ENCODE measurements at regions not wholly inside any gene's neighbourhood (a gene's known extent, or its start where the extent isn't known, plus 50 kb on each side); places are given as distances from the start of the nearest gene placed in this dataset.

GRCh38 chr17:413706-414380 lies 61.2 kb upstream of the RPH3AL start:
- H3K27ac ChIP-seq (ENCODE audit: low read depth in 2 of 2, low read length in 2 of 2) = no peak overlapping the region
- H3K9ac ChIP-seq (ENCODE audit: low read depth in 1 of 2, low read length in 2 of 2) = no peak overlapping the region
- peaks cover 14 to 24% of the 10 kb centered on the region in 2 donors for H3K4me1 ChIP-seq (ENCODE audit: control insufficient read depth in 2 of 2, insufficient read depth in 2 of 2, low read length in 2 of 2)
- peaks cover 2 to 4% of the 10 kb centered on the region in 2 donors for H3K36me3 ChIP-seq (ENCODE audit: control insufficient read depth in 2 of 2, insufficient read depth in 2 of 2, low read length in 2 of 2)
- no peaks in the 10 kb centered on the region for H3K9me3 ChIP-seq (ENCODE audit: control insufficient read depth in 2 of 2, low read length in 2 of 2)
- no peaks in the 10 kb centered on the region for H3K27me3 ChIP-seq (ENCODE audit: control insufficient read depth in 2 of 2, insufficient read depth in 2 of 2, low read length in 2 of 2)
- H3K4me3 ChIP-seq (ENCODE audit: low read length in 2 of 2) = peak overlapping the region in 1 of 2 donors; percentile 9

DNA sequence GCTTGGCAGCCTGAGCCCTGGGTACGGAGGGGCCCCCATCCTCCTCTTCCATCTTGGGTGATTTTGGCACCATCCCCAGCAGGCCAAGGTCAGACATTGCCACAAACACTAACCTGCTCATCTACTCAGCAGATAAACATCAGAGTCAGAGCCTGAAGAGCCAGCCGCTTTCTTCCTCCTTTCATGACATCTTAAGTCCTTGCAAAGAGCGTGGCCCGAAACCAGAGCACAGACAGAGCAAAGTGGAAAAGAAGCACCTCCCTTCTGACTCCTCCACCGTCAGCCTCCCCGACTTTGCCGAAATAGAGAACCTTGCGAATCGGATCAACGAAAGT lies 60.4 kb upstream of the RPH3AL start:
- Histone ChIP-seq H3K4me1 (ENCODE audit: control insufficient read depth in 2 of 2, insufficient read depth in 2 of 2, low read length in 2 of 2) (peaks cover 14 to 24% of the 10 kb centered on the region in 2 donors), H3K4me3 (ENCODE audit: low read length in 2 of 2) (peak overlapping the region in 1 of 2 donors; percentile 37), H3K36me3 (ENCODE audit: control insufficient read depth in 2 of 2, insufficient read depth in 2 of 2, low read length in 2 of 2) (peaks cover 2 to 4% of the 10 kb centered on the region in 2 donors), H3K9ac (ENCODE audit: low read depth in 1 of 2, low read length in 2 of 2) (no peak overlapping the region), H3K27ac (ENCODE audit: low read depth in 2 of 2, low read length in 2 of 2) (no peak overlapping the region), H3K9me3 (ENCODE audit: control insufficient read depth in 2 of 2, low read length in 2 of 2) (no peaks in the 10 kb centered on the region), H3K27me3 (ENCODE audit: control insufficient read depth in 2 of 2, insufficient read depth in 2 of 2, low read length in 2 of 2) (no peaks in the 10 kb centered on the region)

DNA sequence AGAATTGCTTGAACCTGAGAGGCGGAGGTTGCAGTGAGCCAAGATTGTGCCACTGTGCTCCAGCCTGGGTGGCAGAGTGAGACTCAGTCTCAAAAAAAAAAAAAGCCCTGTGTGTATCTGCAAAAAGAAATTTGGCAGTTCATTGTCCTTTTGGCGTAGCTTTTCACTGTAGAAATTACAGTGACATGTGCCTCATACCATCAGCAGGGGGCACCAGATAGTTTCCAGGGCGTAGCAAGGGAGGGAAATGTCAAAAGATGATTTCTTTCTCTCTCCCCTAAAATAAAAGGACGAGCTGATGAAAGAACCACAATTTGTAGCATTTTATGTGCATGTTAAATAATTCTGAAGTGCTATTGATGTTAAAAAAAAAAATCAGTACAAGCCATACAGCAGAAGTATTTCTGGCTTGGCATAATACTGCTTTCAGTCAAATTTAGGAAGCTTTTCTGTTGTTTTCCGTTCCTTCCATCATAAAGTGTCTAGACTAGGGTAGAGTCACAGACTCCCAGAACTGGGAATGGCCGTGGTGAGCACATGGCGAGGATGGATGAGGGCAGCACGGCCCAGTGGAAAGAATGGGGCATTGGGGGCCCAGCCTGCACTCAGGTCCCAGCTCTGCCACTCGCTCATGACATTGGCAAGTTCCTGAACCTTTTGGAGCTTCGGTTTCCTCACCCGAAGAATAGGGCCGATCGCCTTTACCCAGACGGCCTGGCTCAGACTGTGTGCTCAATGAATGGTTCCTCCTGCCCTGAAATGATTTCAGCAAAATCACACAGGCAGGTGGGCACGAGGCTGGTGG lies 59.8 kb upstream of the RPH3AL start:
- peaks cover 14 to 24% of the 10 kb centered on the region in 2 donors for H3K4me1 ChIP-seq (ENCODE audit: control insufficient read depth in 2 of 2, insufficient read depth in 2 of 2, low read length in 2 of 2)
- no peaks in the 10 kb centered on the region for H3K27me3 ChIP-seq (ENCODE audit: control insufficient read depth in 2 of 2, insufficient read depth in 2 of 2, low read length in 2 of 2)
- peaks cover 2 to 4% of the 10 kb centered on the region in 2 donors for H3K36me3 ChIP-seq (ENCODE audit: control insufficient read depth in 2 of 2, insufficient read depth in 2 of 2, low read length in 2 of 2)
- no peak overlapping the region for H3K9ac ChIP-seq (ENCODE audit: low read depth in 1 of 2, low read length in 2 of 2)
- H3K27ac ChIP-seq (ENCODE audit: low read depth in 2 of 2, low read length in 2 of 2) = no peak overlapping the region
- peak overlapping the region in 1 of 2 donors; percentile 37 for H3K4me3 ChIP-seq (ENCODE audit: low read length in 2 of 2)
- H3K9me3 ChIP-seq (ENCODE audit: control insufficient read depth in 2 of 2, low read length in 2 of 2) = no peaks in the 10 kb centered on the region

DNA sequence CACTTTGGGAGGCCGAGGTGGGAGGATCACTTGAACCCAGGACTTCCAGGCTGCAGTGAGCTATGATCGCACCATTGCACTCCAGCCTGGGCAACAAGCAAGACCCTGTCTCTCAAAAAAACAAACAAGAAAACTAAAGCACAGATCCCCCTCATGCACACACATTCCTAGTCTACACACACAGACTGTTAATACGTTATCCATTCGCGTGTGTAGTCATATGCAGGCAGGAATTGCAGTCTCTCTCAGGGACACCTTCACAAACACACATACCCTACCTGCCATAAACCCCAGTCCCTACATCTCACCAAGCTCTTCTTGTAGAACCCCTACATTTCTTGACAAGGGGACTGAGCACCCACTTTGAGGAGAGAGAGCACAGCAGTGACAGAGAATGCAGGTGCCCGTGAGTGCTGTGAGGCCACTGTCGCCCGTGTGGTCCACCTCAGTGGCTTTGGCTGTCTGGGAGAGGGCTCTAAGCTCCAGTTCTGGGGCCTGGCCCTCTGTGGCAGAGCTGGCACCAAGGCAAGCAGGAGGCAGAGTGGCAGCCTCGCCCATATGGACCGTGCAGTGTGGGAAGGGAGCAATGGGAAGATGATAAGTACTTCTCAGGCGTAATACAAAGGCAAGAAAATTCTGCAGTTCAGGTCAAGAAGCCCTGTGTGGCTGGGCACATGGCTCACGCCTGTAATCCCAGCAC lies 59.0 kb upstream of the RPH3AL start:
- peak overlapping the region in 1 of 2 donors; percentile 16 for H3K27ac ChIP-seq (ENCODE audit: low read depth in 2 of 2, low read length in 2 of 2)

GRCh38 chr17:410543-411401 lies 58.2 kb upstream of the RPH3AL start:
- Histone ChIP-seq H3K9me3 (ENCODE audit: control insufficient read depth in 2 of 2, low read length in 2 of 2) (no peaks in the 10 kb centered on the region), H3K36me3 (ENCODE audit: control insufficient read depth in 2 of 2, insufficient read depth in 2 of 2, low read length in 2 of 2) (peaks cover 2 to 4% of the 10 kb centered on the region in 2 donors), H3K9ac (ENCODE audit: low read depth in 1 of 2, low read length in 2 of 2) (peak overlapping the region; percentile 81 to 83), H3K4me3 (ENCODE audit: low read length in 2 of 2) (peak overlapping the region; percentile 84 to 92), H3K27ac (ENCODE audit: low read depth in 2 of 2, low read length in 2 of 2) (peak overlapping the region; percentile 65 to 82), H3K27me3 (ENCODE audit: control insufficient read depth in 2 of 2, insufficient read depth in 2 of 2, low read length in 2 of 2) (no peaks in the 10 kb centered on the region), H3K4me1 (ENCODE audit: control insufficient read depth in 2 of 2, insufficient read depth in 2 of 2, low read length in 2 of 2) (peaks cover 14 to 24% of the 10 kb centered on the region in 2 donors)

More for the DNA sequence above, 59.0 kb upstream of the RPH3AL start:
- H3K4me1 ChIP-seq (ENCODE audit: control insufficient read depth in 2 of 2, insufficient read depth in 2 of 2, low read length in 2 of 2) = peaks cover 14 to 24% of the 10 kb centered on the region in 2 donors
- H3K9ac ChIP-seq (ENCODE audit: low read depth in 1 of 2, low read length in 2 of 2) = peak overlapping the region in 1 of 2 donors; percentile 19
- H3K9me3 ChIP-seq (ENCODE audit: control insufficient read depth in 2 of 2, low read length in 2 of 2) = no peaks in the 10 kb centered on the region
- H3K27me3 ChIP-seq (ENCODE audit: control insufficient read depth in 2 of 2, insufficient read depth in 2 of 2, low read length in 2 of 2) = no peaks in the 10 kb centered on the region
- H3K4me3 ChIP-seq (ENCODE audit: low read length in 2 of 2) = no peak overlapping the region
- H3K36me3 ChIP-seq (ENCODE audit: control insufficient read depth in 2 of 2, insufficient read depth in 2 of 2, low read length in 2 of 2) = peaks cover 2 to 4% of the 10 kb centered on the region in 2 donors

GRCh38 chr17:409848-410542 lies 57.4 kb upstream of the RPH3AL start:
- H3K4me3 ChIP-seq (ENCODE audit: low read length in 2 of 2) = peak overlapping the region; percentile 84 to 92
- H3K4me1 ChIP-seq (ENCODE audit: control insufficient read depth in 2 of 2, insufficient read depth in 2 of 2, low read length in 2 of 2) = peaks cover 14 to 24% of the 10 kb centered on the region in 2 donors
- H3K9me3 ChIP-seq (ENCODE audit: control insufficient read depth in 2 of 2, low read length in 2 of 2) = no peaks in the 10 kb centered on the region
- peak overlapping the region; percentile 81 to 86 for H3K9ac ChIP-seq (ENCODE audit: low read depth in 1 of 2, low read length in 2 of 2)
- no peaks in the 10 kb centered on the region for H3K27me3 ChIP-seq (ENCODE audit: control insufficient read depth in 2 of 2, insufficient read depth in 2 of 2, low read length in 2 of 2)
- H3K36me3 ChIP-seq (ENCODE audit: control insufficient read depth in 2 of 2, insufficient read depth in 2 of 2, low read length in 2 of 2) = peaks cover 2 to 4% of the 10 kb centered on the region in 2 donors
- H3K27ac ChIP-seq (ENCODE audit: low read depth in 2 of 2, low read length in 2 of 2) = peak overlapping the region; percentile 67 to 82

GRCh38 chr17:409308-409847 lies 56.8 kb upstream of the RPH3AL start:
- Histone ChIP-seq H3K9me3 (ENCODE audit: control insufficient read depth in 2 of 2, low read length in 2 of 2) (no peaks in the 10 kb centered on the region), H3K4me1 (ENCODE audit: control insufficient read depth in 2 of 2, insufficient read depth in 2 of 2, low read length in 2 of 2) (peaks cover 14 to 24% of the 10 kb centered on the region in 2 donors), H3K4me3 (ENCODE audit: low read length in 2 of 2) (peak overlapping the region; percentile 64 to 84), H3K27me3 (ENCODE audit: control insufficient read depth in 2 of 2, insufficient read depth in 2 of 2, low read length in 2 of 2) (no peaks in the 10 kb centered on the region), H3K27ac (ENCODE audit: low read depth in 2 of 2, low read length in 2 of 2) (peak overlapping the region; percentile 38 to 67), H3K36me3 (ENCODE audit: control insufficient read depth in 2 of 2, insufficient read depth in 2 of 2, low read length in 2 of 2) (peaks cover 2 to 4% of the 10 kb centered on the region in 2 donors), H3K9ac (ENCODE audit: low read depth in 1 of 2, low read length in 2 of 2) (peak overlapping the region; percentile 69 to 86)

DNA sequence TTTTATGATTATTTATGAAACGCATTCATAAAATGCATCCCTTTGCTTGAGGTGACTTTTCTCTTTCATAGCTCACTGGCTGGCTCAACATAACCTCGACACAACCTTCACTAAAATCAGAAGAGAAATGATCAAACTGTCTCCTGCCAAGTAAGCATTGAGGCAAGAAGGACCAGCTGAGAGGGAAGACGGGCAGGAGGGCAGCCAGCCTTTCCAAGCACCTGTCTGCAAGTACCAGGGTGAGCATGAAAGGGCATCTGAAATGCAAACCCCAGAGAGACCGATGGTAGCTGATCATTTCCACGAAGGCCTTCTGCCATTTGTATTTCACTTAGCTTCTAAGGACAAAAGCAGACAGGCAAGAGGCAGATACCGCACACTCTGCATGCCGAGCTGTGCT lies 52.1 kb upstream of the RPH3AL start:
- Histone ChIP-seq H3K9me3 (ENCODE audit: control insufficient read depth in 2 of 2, low read length in 2 of 2) (no peaks in the 10 kb centered on the region), H3K27ac (ENCODE audit: low read depth in 2 of 2, low read length in 2 of 2) (no peak overlapping the region), H3K27me3 (ENCODE audit: control insufficient read depth in 2 of 2, insufficient read depth in 2 of 2, low read length in 2 of 2) (no peaks in the 10 kb centered on the region), H3K4me1 (ENCODE audit: control insufficient read depth in 2 of 2, insufficient read depth in 2 of 2, low read length in 2 of 2) (peaks cover 0 to 4% of the 10 kb centered on the region in 2 donors), H3K9ac (ENCODE audit: low read depth in 1 of 2, low read length in 2 of 2) (no peak overlapping the region), H3K36me3 (ENCODE audit: control insufficient read depth in 2 of 2, insufficient read depth in 2 of 2, low read length in 2 of 2) (no peaks in the 10 kb centered on the region), H3K4me3 (ENCODE audit: low read length in 2 of 2) (no peak overlapping the region)
